ENCODE measurements at regions not wholly inside any gene's neighbourhood (a gene's known extent, or its start where the extent isn't known, plus 50 kb on each side); places are given as distances from the start of the nearest gene placed in this dataset.

DNA sequence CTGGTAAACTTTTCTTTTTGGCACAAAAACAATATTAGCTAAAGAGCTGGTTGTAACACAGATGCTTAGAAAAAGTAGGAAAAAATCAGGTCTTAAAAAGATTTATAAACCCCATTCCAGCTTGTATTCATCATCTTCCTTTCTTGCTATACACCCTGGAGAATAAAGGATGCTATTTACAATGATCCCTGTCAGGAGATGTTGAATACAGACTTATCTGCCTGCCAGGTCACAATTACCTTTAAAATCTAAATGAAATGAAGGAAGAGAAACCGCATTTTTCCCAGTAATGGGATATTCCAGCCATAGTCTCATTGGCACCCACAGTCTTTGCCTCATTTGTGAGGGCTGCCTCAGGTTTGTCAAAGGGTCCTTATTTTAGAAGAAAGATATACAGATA lies 394.1 kb upstream of the WWC1 start:
- no peak for TF ChIP-seq FOXP2 (optimal IDR thresholded peaks at IDR 0.05; ENCODE audit: control extremely low read depth, extremely low read length, insufficient read depth)
- no peak for TF ChIP-seq EZH2 (IDR thresholded peaks at IDR 0.05)
- no peak for TF ChIP-seq POLR2AphosphoS5 (IDR thresholded peaks at IDR 0.05; ENCODE audit: borderline replicate concordance, low read depth, low read length)

DNA sequence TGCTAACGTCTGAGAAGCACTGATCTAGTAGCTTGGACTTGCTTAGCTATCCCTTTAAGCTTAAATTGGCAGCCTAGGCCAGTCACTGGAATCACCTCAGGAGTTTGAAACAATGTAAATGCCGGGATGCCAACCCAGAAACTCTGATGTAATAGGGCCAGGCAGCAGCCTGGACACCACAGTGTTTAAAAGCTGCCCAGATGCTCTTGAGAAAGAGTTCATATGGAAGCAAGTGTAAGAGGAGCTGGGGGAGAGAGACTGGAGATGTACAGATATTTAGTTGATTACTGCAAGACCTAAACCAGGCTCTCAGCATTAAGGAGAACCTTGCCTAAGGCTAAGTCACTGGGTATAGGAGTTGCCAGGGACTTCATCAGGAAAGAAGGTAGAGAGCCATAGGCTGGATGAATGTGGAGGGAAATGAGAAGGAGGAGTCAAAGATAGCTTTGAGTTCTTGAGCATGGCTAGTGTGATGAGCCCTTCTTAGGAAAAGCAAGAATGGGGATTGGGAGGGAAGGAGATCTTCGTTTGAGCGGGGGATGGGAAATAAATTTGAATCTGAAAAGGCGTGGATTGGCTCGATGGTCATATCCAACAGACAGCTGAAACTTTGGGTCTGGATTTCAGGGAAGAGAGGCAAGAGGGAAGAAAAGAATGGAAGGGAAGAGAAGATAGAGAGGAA lies 392.9 kb upstream of the WWC1 start:
- no peak for TF ChIP-seq POLR2AphosphoS5 (IDR thresholded peaks at IDR 0.05; ENCODE audit: borderline replicate concordance, low read depth, low read length)
- no peak for TF ChIP-seq FOXP2 (optimal IDR thresholded peaks at IDR 0.05; ENCODE audit: control extremely low read depth, extremely low read length, insufficient read depth)
- no peak for TF ChIP-seq EZH2 (IDR thresholded peaks at IDR 0.05)
- Histone ChIP-seq H3K36me3 (ENCODE audit: insufficient read depth, low read length) (no peaks in the 10 kb centered on the region), H3K9ac (ENCODE audit: insufficient read length) (no peak overlapping the region), H3K4me3 (no peak overlapping the region), H3K27ac (peak overlapping the region; percentile 40; the same call in 1 of the 2 replicates), H3K9me3 (ENCODE audit: low read depth, low read length) (no peaks in the 10 kb centered on the region)
- no peak for DNase-seq (ENCODE audit: low read depth, low spot score)

More for the DNA sequence above, 394.1 kb upstream of the WWC1 start:
- Histone ChIP-seq H3K9ac (ENCODE audit: insufficient read length) (no peak overlapping the region), H3K27ac (peak overlapping the region; percentile 27; the same call in 1 of the 2 replicates), H3K9me3 (ENCODE audit: low read depth, low read length) (no peaks in the 10 kb centered on the region), H3K36me3 (ENCODE audit: insufficient read depth, low read length) (no peaks in the 10 kb centered on the region), H3K4me3 (no peak overlapping the region)
- no peak for DNase-seq (ENCODE audit: low read depth, low spot score)

DNA sequence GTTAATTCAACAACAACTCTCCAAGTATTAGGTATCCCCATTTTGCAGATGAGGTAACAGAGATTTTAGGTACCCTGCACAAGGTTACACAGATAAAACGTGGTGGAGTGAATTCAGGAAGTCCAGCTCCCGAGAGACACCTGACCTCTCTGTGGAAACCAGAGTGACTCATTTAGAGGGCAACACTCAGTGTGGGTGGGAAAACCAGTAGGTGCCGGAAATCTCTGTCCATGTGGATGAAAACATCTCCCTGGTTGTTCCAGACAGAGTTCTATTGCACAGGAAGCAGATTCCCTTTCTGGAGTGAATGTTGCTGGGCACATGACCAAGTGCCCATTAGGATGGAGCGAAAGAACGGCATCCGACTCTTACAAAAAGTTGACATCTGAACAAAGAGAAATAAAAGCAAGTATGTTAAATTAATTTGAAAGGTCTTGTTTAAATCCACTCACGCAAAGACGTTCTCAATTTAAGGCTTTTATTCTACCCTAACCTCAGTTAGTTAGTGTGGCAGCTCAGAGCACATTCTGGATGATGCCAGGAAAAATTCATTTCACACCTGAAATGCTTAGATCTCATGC lies 391.9 kb upstream of the WWC1 start:
- DNase-seq (ENCODE audit: low read depth, low spot score), result no peak
- H3K4me3 ChIP-seq, result no peak overlapping the region
- H3K9ac ChIP-seq (ENCODE audit: insufficient read length), result no peak overlapping the region
- no peaks in the 10 kb centered on the region for H3K36me3 ChIP-seq (ENCODE audit: insufficient read depth, low read length)
- H3K9me3 ChIP-seq (ENCODE audit: low read depth, low read length), result no peaks in the 10 kb centered on the region
- no peak overlapping the region for H3K27ac ChIP-seq
- TF ChIP-seq POLR2AphosphoS5 (IDR thresholded peaks at IDR 0.05; ENCODE audit: borderline replicate concordance, low read depth, low read length) (no peak), FOXP2 (optimal IDR thresholded peaks at IDR 0.05; ENCODE audit: control extremely low read depth, extremely low read length, insufficient read depth) (no peak), EZH2 (IDR thresholded peaks at IDR 0.05) (no peak)

DNA sequence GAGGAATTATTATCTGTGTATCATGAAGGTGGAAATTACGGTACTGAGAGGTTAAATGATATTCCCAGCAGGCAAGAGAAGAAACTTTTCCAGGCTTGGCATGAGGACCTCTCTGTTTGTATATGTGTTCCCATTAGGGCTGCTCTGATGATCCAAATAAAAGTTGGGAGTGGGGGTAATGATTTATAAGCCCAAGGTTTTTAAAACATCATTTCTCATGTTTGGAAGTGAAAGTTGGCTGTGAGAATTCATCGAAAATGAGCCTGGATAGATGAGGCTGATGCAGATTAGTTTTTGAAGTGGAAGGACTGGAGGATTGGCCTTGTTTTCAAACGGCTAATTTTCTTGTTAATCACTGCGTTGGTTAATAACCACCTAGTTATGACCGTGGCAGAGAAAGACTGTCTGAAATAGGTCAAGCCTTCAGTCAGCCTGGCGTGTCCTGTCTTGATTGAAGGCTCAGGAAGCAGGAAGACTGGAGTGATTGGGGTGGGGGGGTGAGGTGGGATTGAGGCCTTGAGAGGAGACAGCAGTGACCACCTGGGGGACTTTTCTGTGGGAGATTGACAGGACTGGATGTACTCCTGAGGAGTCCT lies 391.0 kb upstream of the WWC1 start:
- H3K9ac ChIP-seq (ENCODE audit: insufficient read length), result no peak overlapping the region
- H3K36me3 ChIP-seq (ENCODE audit: insufficient read depth, low read length), result no peaks in the 10 kb centered on the region
- no peak for TF ChIP-seq POLR2AphosphoS5 (IDR thresholded peaks at IDR 0.05; ENCODE audit: borderline replicate concordance, low read depth, low read length)
- no peak for TF ChIP-seq FOXP2 (optimal IDR thresholded peaks at IDR 0.05; ENCODE audit: control extremely low read depth, extremely low read length, insufficient read depth)
- TF ChIP-seq EZH2 (IDR thresholded peaks at IDR 0.05), result no peak
- H3K9me3 ChIP-seq (ENCODE audit: low read depth, low read length), result no peaks in the 10 kb centered on the region
- H3K27ac ChIP-seq, result no peak overlapping the region
- H3K4me3 ChIP-seq, result no peak overlapping the region
- DNase-seq (ENCODE audit: low read depth, low spot score), result no peak

DNA sequence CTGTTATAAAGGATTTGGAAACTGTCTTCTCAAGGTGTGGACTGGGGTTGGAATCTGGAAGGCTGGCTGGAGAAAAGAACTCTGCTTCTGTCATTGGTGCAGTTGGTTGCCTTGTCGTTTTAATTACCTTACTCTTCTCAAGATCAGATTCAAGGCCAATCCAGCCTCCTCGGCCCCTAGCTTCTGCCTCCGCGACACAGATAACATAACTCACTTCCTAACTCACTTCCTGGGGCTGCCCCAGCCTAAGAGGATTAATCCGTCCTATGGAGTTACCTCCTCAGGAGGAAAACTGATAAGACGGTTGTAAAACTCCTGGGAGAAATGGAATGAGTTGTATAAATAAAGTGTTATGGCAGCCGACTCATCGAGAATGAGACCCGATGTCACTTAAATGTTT lies 389.1 kb upstream of the WWC1 start:
- peak overlapping the region; percentile 32 for H3K27ac ChIP-seq
- H3K9me3 ChIP-seq (ENCODE audit: low read depth, low read length), result no peaks in the 10 kb centered on the region
- H3K9ac ChIP-seq (ENCODE audit: insufficient read length), result peak overlapping the region; percentile 13
- no peak for DNase-seq (ENCODE audit: low read depth, low spot score)
- TF ChIP-seq FOXP2 (optimal IDR thresholded peaks at IDR 0.05; ENCODE audit: control extremely low read depth, extremely low read length, insufficient read depth) (no peak), EZH2 (IDR thresholded peaks at IDR 0.05) (no peak), POLR2AphosphoS5 (IDR thresholded peaks at IDR 0.05; ENCODE audit: borderline replicate concordance, low read depth, low read length) (no peak)
- H3K36me3 ChIP-seq (ENCODE audit: insufficient read depth, low read length), result no peaks in the 10 kb centered on the region
- H3K4me3 ChIP-seq, result no peak overlapping the region

DNA sequence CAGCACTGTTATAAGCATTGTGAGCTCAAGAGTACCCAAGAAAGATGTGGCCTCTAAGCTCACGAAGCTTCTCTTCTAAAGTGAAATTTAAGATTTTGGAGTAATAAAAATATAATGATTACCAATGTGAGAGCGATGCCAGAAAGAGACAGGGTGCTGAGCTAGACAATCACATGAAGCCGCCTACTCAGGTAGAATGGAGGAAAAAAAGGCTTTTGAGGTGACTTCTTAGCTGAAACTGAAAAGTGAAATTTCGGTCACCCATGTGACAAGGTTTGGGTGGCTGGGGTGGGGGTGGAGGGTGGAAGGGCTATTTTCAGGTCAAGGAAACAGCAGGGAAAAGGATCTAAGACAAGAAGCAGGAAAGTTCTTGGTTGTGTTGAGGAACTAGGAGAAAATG lies 388.2 kb upstream of the WWC1 start:
- TF ChIP-seq EZH2 (IDR thresholded peaks at IDR 0.05), result no peak
- TF ChIP-seq POLR2AphosphoS5 (IDR thresholded peaks at IDR 0.05; ENCODE audit: borderline replicate concordance, low read depth, low read length), result no peak
- TF ChIP-seq FOXP2 (optimal IDR thresholded peaks at IDR 0.05; ENCODE audit: control extremely low read depth, extremely low read length, insufficient read depth), result no peak
- DNase-seq (ENCODE audit: low read depth, low spot score), result no peak
- H3K4me3 ChIP-seq, result no peak overlapping the region
- H3K36me3 ChIP-seq (ENCODE audit: insufficient read depth, low read length), result no peaks in the 10 kb centered on the region
- H3K9ac ChIP-seq (ENCODE audit: insufficient read length), result no peak overlapping the region
- H3K9me3 ChIP-seq (ENCODE audit: low read depth, low read length), result no peaks in the 10 kb centered on the region
- H3K27ac ChIP-seq, result no peak overlapping the region; the same call in 1 of the 2 replicates

DNA sequence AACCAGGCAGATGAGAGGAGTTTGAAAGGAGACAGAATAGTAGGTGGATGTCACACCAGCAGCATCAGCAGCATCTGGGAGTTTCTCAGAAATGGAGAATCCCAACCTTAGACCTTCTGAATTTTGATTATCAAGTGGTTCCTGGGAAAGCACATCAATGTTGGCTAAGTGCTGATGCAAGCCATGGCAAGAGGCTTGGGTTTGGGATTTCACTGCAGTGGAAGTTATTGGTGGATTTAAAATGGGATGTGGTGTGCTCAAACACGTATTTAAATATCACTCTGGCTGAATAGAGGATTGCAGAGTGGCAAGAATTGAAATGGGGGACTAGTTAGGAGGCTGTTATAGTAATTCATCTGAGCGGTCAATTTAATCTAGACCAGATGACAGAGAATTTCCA lies 387.8 kb upstream of the WWC1 start:
- TF ChIP-seq POLR2AphosphoS5 (IDR thresholded peaks at IDR 0.05; ENCODE audit: borderline replicate concordance, low read depth, low read length) (no peak), FOXP2 (optimal IDR thresholded peaks at IDR 0.05; ENCODE audit: control extremely low read depth, extremely low read length, insufficient read depth) (no peak), EZH2 (IDR thresholded peaks at IDR 0.05) (no peak)
- no peaks in the 10 kb centered on the region for H3K36me3 ChIP-seq (ENCODE audit: insufficient read depth, low read length)
- H3K4me3 ChIP-seq, result no peak overlapping the region
- H3K9me3 ChIP-seq (ENCODE audit: low read depth, low read length), result no peaks in the 10 kb centered on the region
- no peak overlapping the region for H3K9ac ChIP-seq (ENCODE audit: insufficient read length)
- no peak overlapping the region; the same call in 1 of the 2 replicates for H3K27ac ChIP-seq
- DNase-seq (ENCODE audit: low read depth, low spot score), result no peak
